ENCODE measurements at regions not wholly inside any gene's neighbourhood (a gene's known extent, or its start where the extent isn't known, plus 50 kb on each side); places are given as distances from the start of the nearest gene placed in this dataset.

DNA sequence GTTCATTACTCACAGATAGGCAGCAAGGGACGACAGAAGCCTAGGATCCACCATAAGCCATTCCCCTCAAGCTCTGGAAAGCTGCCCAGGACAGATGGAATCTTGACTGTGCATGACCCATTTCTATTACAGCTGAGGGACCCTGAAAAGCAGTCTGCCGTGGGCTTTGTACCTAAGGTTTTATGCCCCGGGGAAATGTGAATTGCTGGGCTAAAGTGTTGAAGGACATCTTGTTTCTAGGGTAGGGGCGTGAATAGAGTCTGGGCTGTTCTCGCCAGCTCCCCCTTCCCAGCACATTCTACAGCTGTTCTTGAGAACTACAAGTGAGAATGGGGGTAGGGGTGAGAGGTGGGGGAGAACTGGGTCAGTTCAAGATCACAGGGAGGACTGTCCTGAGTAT, 53.6 kb upstream of the TMTC4 start:
- no peak for FAIRE-seq
- Histone ChIP-seq H3K79me2 (ENCODE audit: control insufficient read depth in 1 of 2, insufficient read depth in 2 of 2, low read length in 2 of 2) (no peaks in the 10 kb centered on the region), H2AK5ac (ENCODE audit: low read depth, low read length) (no peak overlapping the region), H4K91ac (replicated peaks; ENCODE audit: insufficient read length, low read length) (no peak overlapping the region), H2AFZ (ENCODE audit: low read length) (no peak overlapping the region), H3K4me2 (ENCODE audit: insufficient read depth in 1 of 2, low read depth in 2 of 2, low read length in 2 of 2) (no peak overlapping the region), H2BK15ac (ENCODE audit: low read length) (no peak overlapping the region), H3K79me1 (ENCODE audit: low read depth, low read length) (no peaks in the 10 kb centered on the region), H4K8ac (ENCODE audit: extremely low read depth, insufficient read depth, low read length) (no peak overlapping the region), H3K14ac (ENCODE audit: insufficient read length) (no peak overlapping the region), H3K27me3 (replicated peaks in 1 of 4; ENCODE audit: control insufficient read depth in 3 of 4, extremely low read depth in 1 of 4, insufficient read depth in 3 of 4, low read length in 3 of 4) (no peaks in the 10 kb centered on the region; a peak in 1 of 7 replicates), H2BK20ac (ENCODE audit: low read length) (no peak overlapping the region), H3K27ac (ENCODE audit: low read depth, low read length) (no peak overlapping the region), H3K56ac (replicated peaks; ENCODE audit: insufficient read length, low read depth, low read length) (no peak overlapping the region), H2BK120ac (replicated peaks; ENCODE audit: low read depth, low read length) (no peak overlapping the region), H3K4me1 (replicated peaks in 1 of 4; ENCODE audit: control insufficient read depth in 3 of 4, insufficient read depth in 4 of 4, low read length in 3 of 4) (no peaks in the 10 kb centered on the region), H4K20me1 (replicated peaks in 1 of 2; ENCODE audit: control insufficient read depth in 1 of 2, insufficient read depth in 2 of 2, low read length in 2 of 2) (no peaks in the 10 kb centered on the region), H2BK5ac (ENCODE audit: low read depth, low read length) (no peak overlapping the region), H3K4me3 (ENCODE audit: extremely low read depth in 1 of 4, insufficient read depth in 2 of 4, low read depth in 3 of 4, low read length in 4 of 4) (no peak overlapping the region), H3K23me2 (ENCODE audit: low read depth, low read length) (no peaks in the 10 kb centered on the region), H3K36me3 (ENCODE audit: control insufficient read depth in 2 of 4, insufficient read depth in 4 of 4, low read length in 3 of 4) (no peaks in the 10 kb centered on the region), H3K23ac (ENCODE audit: insufficient read length) (no peak overlapping the region), H3K18ac (ENCODE audit: extremely low read depth, low read length) (no peak overlapping the region), H3K9ac (replicated peaks in 1 of 4; ENCODE audit: extremely low read depth in 1 of 4, low read depth in 3 of 4, low read length in 3 of 4) (no peak overlapping the region), H2BK12ac (ENCODE audit: low read depth, low read length) (no peak overlapping the region), H3K9me3 (ENCODE audit: insufficient read depth in 2 of 2, low read depth in 1 of 2, low read length in 1 of 2) (no peaks in the 10 kb centered on the region), H3K4ac (replicated peaks; ENCODE audit: insufficient read length, low read depth, low read length) (no peak overlapping the region), H4K5ac (ENCODE audit: insufficient read length, low read depth, low read length) (no peak overlapping the region)
- POLR2A ChIA-PET (ENCODE audit: partially characterized antibody) = no interaction called here
- 86% methylated on average over 5 of the region's 5 CpGs; no CpG with 5 or more reads in 1 of the 2 experiments for WGBS, 2 experiments (ENCODE audit: extremely low coverage in 1 of 2, insufficient coverage in 1 of 2, insufficient read length in 1 of 2, insufficient replicate concordance in 2 of 2, low coverage in 1 of 2, low lambda C conversion rate in 2 of 2, missing lambda C conversion rate in 1 of 2)
- CTCF ChIA-PET (ENCODE audit: partially characterized antibody) = no interaction called here
- DNase-seq (ENCODE audit: low read depth in 1 of 2, low spot score in 2 of 2) = no peak
- TF ChIP-seq SP4 (IDR thresholded peaks at IDR 0.05; ENCODE audit: low read length) (no peak), CTBP2 (IDR thresholded peaks at IDR 0.05; ENCODE audit: borderline replicate concordance, insufficient read depth, insufficient read length, low read length) (no peak), EP300 (IDR thresholded peaks at IDR 0.05; ENCODE audit: borderline replicate concordance in 1 of 2, low read depth in 2 of 2, low read length in 2 of 2) (no peak), POLR2AphosphoS5 (IDR thresholded peaks at IDR 0.05; ENCODE audit: low read depth, low read length) (no peak), GTF2F1 (IDR thresholded peaks at IDR 0.05; ENCODE audit: borderline replicate concordance, low read depth, low read length) (no peak), EGR1 (IDR thresholded peaks at IDR 0.05; ENCODE audit: borderline replicate concordance, low read depth, low read length) (no peak), RAD21 (IDR thresholded peaks at IDR 0.05 in 1 of 2, conservative IDR thresholded peaks at IDR 0.05 in 1 of 2; ENCODE audit: low read depth in 2 of 2, low read length in 2 of 2) (no peak), TCF12 (IDR thresholded peaks at IDR 0.05; ENCODE audit: low read depth, low read length) (no peak), HDAC6 (IDR thresholded peaks at IDR 0.05; ENCODE audit: low read depth, low read length) (no peak), CBX8 (IDR thresholded peaks at IDR 0.05; ENCODE audit: borderline replicate concordance, low read depth, low read length) (no peak), RNF2 (IDR thresholded peaks at IDR 0.05; ENCODE audit: borderline replicate concordance, low read depth, low read length, missing control alignments, poor library complexity, severe bottlenecking) (no peak), SIRT6 (IDR thresholded peaks at IDR 0.05; ENCODE audit: low read length) (no peak)
